ENCODE measurements at regions not wholly inside any gene's neighbourhood (a gene's known extent, or its start where the extent isn't known, plus 50 kb on each side); places are given as distances from the start of the nearest gene placed in this dataset.

- Histone ChIP-seq H3K27ac (ENCODE audit: low read depth, low read length, poor library complexity, severe bottlenecking) (no peak overlapping the region), H3K4me2 (ENCODE audit: low read length) (no peak overlapping the region), H3K27me3 (ENCODE audit: insufficient read depth, low read length) (no peaks in the 10 kb centered on the region), H3F3A (ENCODE audit: insufficient read depth, low read length) (no peaks in the 10 kb centered on the region), H4K20me1 (ENCODE audit: insufficient read depth, low read length) (no peaks in the 10 kb centered on the region), H3K4me1 (ENCODE audit: insufficient read depth, low read length, severe bottlenecking) (no peaks in the 10 kb centered on the region), H3K36me3 (ENCODE audit: insufficient read depth, low read length) (no peaks in the 10 kb centered on the region), H2AFZ (ENCODE audit: low read length) (no peak overlapping the region), H3K9me3 (ENCODE audit: low read length) (no peaks in the 10 kb centered on the region), H3K9me2 (ENCODE audit: low read depth, low read length) (no peaks in the 10 kb centered on the region; the same call in 1 of the 2 replicates), H3K9ac (ENCODE audit: low read length) (no peak overlapping the region), H3K79me2 (ENCODE audit: insufficient read depth, low read length) (no peaks in the 10 kb centered on the region), H3K4me3 (ENCODE audit: low read depth, low read length, poor library complexity, severe bottlenecking) (no peak overlapping the region)
- TF ChIP-seq CTCF (IDR thresholded peaks at IDR 0.05; ENCODE audit: low read length): no peak
- no peak for TF ChIP-seq EZH2 (IDR thresholded peaks at IDR 0.05; ENCODE audit: borderline replicate concordance, low read length)
Measured at GRCh38 chr3:18937574-18937973, 210.7 kb upstream of the KCNH8 start.

DNA sequence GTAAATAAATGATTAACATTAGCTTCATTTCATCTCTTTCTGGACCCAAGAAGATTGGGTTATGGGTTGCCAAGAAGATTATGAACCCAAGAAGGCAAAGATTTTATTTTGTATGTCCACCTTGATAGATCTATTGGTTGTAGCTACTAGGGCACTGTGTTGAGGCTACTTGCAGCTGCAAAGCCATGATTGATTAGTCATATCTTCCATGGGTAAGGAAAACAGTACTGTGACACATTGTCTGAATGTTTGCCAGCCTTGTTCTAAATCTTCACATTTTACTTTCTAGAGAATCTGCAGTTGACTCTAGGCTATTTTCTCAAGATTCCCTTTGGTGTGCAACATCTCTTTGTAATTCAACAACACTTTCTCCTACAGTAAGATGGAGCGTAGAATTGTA is 229.2 kb upstream of the KCNH8 start:
- no peak for TF ChIP-seq EZH2 (IDR thresholded peaks at IDR 0.05; ENCODE audit: borderline replicate concordance, low read length)
- H3K9me3 ChIP-seq (ENCODE audit: low read length): no peaks in the 10 kb centered on the region
- no peak overlapping the region for H3K4me3 ChIP-seq (ENCODE audit: low read depth, low read length, poor library complexity, severe bottlenecking)
- H3K27ac ChIP-seq (ENCODE audit: low read depth, low read length, poor library complexity, severe bottlenecking): no peak overlapping the region
- H3K36me3 ChIP-seq (ENCODE audit: insufficient read depth, low read length): no peaks in the 10 kb centered on the region
- no peak overlapping the region for H3K4me2 ChIP-seq (ENCODE audit: low read length)
- no peaks in the 10 kb centered on the region for H3K4me1 ChIP-seq (ENCODE audit: insufficient read depth, low read length, severe bottlenecking)
- no peaks in the 10 kb centered on the region for H4K20me1 ChIP-seq (ENCODE audit: insufficient read depth, low read length)
- H3F3A ChIP-seq (ENCODE audit: insufficient read depth, low read length): no peaks in the 10 kb centered on the region
- no peak overlapping the region for H3K9ac ChIP-seq (ENCODE audit: low read length)
- no peaks in the 10 kb centered on the region for H3K27me3 ChIP-seq (ENCODE audit: insufficient read depth, low read length)
- H2AFZ ChIP-seq (ENCODE audit: low read length): no peak overlapping the region
- no peaks in the 10 kb centered on the region for H3K9me2 ChIP-seq (ENCODE audit: low read depth, low read length)
- no peaks in the 10 kb centered on the region for H3K79me2 ChIP-seq (ENCODE audit: insufficient read depth, low read length)

- no peak overlapping the region for H3K4me2 ChIP-seq (ENCODE audit: low read length)
- H3K27ac ChIP-seq (ENCODE audit: low read depth, low read length, poor library complexity, severe bottlenecking): no peak overlapping the region
- H3K4me1 ChIP-seq (ENCODE audit: insufficient read depth, low read length, severe bottlenecking): no peaks in the 10 kb centered on the region
Measured at GRCh38 chr3:18917923-18918322, 230.4 kb upstream of the KCNH8 start.

More at GRCh38 chr3:18917923-18918322, 230.4 kb upstream of the KCNH8 start:
- Histone ChIP-seq H3K9me3 (ENCODE audit: low read length) (no peaks in the 10 kb centered on the region), H3K4me3 (ENCODE audit: low read depth, low read length, poor library complexity, severe bottlenecking) (no peak overlapping the region), H3K9me2 (ENCODE audit: low read depth, low read length) (no peaks in the 10 kb centered on the region), H3K9ac (ENCODE audit: low read length) (no peak overlapping the region), H2AFZ (ENCODE audit: low read length) (no peak overlapping the region), H3F3A (ENCODE audit: insufficient read depth, low read length) (no peaks in the 10 kb centered on the region), H4K20me1 (ENCODE audit: insufficient read depth, low read length) (no peaks in the 10 kb centered on the region), H3K27me3 (ENCODE audit: insufficient read depth, low read length) (no peaks in the 10 kb centered on the region), H3K36me3 (ENCODE audit: insufficient read depth, low read length) (no peaks in the 10 kb centered on the region), H3K79me2 (ENCODE audit: insufficient read depth, low read length) (no peaks in the 10 kb centered on the region)
- TF ChIP-seq EZH2 (IDR thresholded peaks at IDR 0.05; ENCODE audit: borderline replicate concordance, low read length): no peak
- no peak for TF ChIP-seq CTCF (IDR thresholded peaks at IDR 0.05; ENCODE audit: low read length)
